ENCODE measurements at regions not wholly inside any gene's neighbourhood (a gene's known extent, or its start where the extent isn't known, plus 50 kb on each side); places are given as distances from the start of the nearest gene placed in this dataset.

DNA sequence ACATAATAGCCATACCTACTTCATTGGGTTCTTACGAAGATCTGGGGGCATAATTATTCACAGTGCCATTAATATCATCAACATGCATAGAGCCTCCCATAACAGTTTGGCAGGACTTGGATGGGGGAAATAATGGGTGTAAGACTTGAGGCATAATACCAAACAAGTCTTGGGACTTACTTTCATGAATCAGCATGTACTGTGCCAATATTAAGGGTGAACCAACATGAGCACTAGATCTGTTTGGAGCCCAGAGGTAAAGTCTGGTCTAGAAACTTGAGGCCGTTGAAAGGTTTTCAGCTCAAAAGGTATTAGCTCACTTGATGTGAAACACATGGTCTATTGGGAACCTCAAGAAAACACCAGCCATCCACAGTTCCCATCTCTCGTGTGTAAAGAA lies 56.7 kb upstream of the ZC3H11B start:
- DNase-seq (ENCODE audit: low spot score): no peak

DNA sequence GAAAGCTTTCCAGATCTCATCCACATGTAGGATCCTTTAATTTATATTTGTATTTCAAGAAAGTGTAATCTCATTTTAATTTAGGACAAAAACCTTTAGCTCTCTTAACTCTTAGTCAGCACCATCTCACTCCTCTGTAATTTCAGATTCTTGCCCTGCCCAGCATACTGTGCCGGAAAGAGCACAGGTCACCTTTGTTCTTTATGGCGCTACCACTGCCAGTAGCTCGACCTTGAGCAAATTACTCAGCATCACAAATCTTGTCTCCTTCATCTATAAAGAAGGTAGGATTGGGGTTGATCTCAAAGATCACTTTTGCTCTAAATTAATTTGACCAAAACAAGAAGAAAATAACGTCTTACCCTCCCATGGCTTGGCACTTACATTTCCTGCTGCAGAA lies 56.1 kb upstream of the ZC3H11B start:
- no peak for DNase-seq (ENCODE audit: low spot score)

DNA sequence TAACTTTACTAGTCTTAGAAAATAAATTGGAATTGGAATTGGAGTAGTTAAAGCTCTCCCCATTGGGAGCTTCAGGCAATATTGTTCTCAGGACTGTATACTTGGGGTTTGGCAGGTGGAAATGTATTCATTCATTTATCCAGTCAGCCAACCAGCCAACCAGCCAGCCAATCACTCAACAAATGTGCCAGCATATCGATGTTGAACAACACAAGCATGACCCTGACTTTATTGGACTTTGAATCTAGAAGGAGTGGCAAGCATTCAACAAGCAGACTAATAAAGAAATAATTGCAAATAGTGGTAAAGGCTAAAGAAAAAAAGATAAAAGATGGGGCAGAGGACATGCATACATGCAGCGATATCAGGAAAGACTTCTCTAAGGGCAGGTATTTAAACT lies 55.5 kb upstream of the ZC3H11B start:
- no peak for DNase-seq (ENCODE audit: low spot score)

DNA sequence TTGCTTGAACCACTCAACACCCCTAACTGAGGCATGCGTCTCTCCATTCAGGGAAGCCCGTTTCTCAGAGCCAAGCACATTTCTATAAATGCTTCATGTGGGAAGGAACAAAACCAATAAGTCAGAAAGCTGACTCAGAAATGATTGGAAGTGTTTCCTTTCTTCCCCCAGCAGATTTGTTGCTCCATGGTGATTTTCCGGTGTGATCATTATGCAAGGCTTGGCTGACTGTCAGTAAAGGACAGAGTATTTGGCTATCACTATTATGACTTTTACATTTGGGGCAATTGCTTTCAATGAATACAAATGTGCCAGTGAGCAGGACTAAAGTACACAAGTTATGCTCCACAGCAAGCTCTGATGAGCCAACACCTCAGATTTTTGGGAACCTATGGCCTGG lies 53.3 kb upstream of the ZC3H11B start:
- DNase-seq (ENCODE audit: low spot score): no peak

DNA sequence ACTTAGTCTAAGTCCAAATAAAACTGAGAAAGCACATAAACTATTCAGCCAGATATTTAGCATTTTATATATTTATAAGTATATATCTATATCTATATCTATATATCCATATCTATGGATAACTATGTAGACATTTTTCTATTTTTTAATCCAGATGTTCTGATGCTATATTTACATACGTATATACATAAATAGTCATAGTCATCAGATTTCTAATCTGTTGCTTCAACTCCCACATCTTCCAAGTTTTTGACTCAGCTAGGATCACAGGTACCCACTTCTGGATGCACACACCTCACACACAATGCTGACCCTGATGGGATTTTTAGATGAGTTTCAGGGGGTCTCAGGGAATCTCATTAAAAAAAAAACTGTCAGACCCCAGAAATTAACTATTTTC lies 52.2 kb upstream of the ZC3H11B start:
- DNase-seq (ENCODE audit: low spot score): no peak

DNA sequence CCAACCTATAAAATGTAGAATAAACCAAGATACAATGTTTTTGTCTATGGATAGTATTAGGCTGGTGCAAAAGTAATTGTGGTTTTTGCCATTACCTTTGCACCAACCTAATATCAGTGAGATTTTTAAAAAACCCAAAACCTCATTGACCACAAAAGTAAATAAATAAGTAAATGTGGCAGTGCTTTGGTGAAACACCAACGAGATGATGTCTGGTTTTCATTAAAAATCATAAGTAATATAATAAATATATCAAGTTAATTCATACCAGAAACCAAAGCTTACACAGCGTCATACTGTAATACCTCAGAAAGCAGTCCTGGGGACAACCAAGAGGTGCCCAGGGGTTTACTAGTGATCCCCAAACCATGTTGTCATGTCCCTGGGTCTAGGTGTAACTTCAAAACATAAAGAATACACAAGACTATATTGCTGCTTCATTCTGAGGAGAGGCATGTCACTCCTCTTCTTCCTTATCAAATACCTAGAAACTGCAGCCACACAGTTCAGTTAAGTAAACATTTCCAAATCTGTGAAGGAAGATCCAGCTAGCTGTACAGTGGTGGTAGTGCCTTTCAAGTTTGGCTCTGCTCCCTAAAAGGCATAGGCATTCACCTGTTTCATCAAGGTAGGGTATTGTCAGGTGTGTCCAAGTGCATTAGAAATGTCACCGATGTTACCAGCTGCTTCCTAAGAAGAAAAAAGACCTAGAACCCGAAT lies 51.6 kb upstream of the ZC3H11B start:
- no peak for DNase-seq (ENCODE audit: low spot score)
